Fibroblast of skin of back (primary cell): ENCODE measurements at regions not wholly inside any gene's neighbourhood (a gene's known extent, or its start where the extent isn't known, plus 50 kb on each side); places are given as distances from the start of the nearest gene placed in this dataset.

Experiments used
- DNase-seq: peaks from one replicate; pipeline ENCODE4 v3.0.0-alpha.2; 2013

DNA sequence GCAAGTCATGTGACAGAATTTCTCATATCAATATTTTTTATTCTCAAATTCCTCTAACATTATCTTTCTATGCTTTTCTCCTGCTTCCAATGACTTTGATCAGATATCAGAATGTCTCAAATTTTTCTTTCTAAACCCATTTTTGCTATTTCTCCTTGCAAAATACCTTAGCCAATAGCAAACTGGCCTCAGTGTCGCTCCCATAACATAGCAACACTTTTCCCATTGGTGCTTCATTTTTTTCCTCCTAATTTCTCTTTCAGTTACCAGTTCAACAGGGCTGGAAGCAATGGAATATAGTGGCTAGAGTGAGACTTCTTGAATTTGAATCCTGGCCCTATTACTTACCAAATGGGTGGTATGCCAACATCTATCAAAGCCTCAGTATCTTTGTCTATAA lies 1091.6 kb downstream of the C4orf33 start:
- DNase-seq = no peak

GRCh38 chr4:130192787-130193186 lies 1096.8 kb downstream of the C4orf33 start:
- DNase-seq = no peak

DNA sequence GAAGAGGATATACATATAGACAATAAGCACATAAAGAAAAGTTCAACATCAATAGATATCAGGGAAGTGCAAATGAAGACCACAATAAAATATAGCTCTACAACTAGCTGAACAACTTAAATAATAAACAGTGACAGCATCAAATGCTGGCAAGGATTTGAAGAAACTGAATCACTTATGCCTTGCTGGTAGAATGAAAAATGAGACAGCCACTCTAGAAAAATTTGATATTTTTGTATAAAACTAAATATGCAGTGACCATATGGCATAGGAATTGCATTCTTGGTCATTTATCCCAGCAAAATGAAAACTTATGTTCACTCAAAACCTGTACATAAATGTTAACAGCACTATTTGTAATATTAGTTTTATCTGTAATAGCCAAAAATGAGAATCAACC lies 1102.0 kb downstream of the C4orf33 start:
- DNase-seq = peak; percentile 1

- DNase-seq = no peak
Observed at GRCh38 chr4:130203571-130203970, 1107.6 kb downstream of the C4orf33 start.

DNA sequence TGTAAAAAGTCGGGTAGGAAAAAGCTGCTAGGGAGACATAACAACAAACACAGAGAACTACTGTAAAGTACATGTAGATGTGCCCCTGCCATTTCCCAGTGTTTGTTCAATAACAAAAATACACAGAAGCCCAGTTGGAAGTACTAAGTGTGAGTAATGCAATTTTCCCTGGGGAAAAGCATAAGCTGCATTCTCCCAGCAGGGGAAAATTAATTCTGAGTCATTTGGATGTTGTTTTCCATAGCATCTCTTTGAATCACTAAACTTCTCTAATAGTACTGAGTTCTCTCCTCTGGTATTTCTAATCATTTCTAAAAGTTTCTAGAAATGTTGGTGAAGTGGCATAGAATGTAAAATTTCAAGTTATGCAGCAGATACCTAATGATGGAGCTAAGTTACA lies 1114.9 kb downstream of the C4orf33 start:
- peak; percentile 92 for DNase-seq

GRCh38 chr4:130214268-130214667 lies 1118.3 kb downstream of the C4orf33 start:
- no peak for DNase-seq

GRCh38 chr4:130233377-130234047 lies 1137.6 kb downstream of the C4orf33 start:
- DNase-seq = peak; percentile 7

DNA sequence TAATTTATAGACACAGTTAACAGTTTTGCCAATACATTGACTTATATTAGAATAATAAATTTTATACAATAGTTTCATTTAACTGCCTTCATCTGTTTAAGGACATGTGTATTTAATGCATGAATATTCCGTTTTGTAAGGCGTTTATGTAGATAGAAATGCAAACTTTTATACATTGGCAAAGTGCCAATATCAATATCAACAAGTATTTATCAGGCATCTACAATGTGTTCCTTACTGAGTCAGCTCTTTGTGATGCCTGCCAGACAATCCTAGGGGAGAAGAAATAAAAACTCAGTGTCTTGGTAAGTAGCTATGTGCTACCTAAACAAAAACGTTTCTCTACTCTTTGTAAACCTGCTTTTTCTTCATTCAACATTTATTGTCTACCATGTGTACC lies 1142.2 kb downstream of the C4orf33 start:
- DNase-seq = peak; percentile 9

DNA sequence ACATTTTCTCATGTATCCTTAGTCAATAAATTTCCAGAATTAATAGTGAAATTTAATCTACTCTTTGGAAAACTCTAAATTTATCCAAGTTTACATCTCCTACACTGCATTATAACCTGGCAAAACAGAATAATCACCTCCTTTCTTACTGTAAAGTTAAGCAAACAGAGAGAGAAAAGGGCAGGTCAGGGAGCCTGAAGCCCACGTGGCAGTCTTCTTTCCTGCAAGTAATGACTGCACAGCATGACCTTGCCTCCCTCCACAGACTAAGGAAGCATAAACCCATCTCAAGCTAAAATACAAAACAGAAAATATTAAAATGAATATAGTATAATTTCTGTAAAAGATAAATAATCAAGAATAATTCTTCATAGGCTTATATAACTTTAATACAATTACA lies 1153.0 kb downstream of the C4orf33 start:
- no peak for DNase-seq

DNA sequence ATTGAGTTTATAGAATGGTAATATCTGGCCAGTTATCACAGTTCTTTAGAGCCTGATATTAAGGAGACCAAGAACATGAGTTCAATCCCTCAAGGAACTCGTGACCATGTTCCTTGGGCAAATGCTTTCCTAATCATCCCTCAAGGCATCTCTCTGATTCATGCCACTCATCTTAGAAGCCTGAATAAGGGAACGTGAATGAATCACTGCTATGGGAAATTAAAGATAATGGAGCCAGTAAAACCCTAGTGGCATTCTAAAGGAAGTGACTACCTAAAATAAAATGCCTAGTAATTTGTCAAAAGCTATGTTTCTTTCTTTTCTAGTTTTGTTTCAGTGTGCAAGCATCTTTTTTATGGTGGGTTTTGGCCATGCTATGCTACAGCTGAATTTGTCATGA lies 1161.3 kb downstream of the C4orf33 start:
- DNase-seq = peak; percentile 91

DNA sequence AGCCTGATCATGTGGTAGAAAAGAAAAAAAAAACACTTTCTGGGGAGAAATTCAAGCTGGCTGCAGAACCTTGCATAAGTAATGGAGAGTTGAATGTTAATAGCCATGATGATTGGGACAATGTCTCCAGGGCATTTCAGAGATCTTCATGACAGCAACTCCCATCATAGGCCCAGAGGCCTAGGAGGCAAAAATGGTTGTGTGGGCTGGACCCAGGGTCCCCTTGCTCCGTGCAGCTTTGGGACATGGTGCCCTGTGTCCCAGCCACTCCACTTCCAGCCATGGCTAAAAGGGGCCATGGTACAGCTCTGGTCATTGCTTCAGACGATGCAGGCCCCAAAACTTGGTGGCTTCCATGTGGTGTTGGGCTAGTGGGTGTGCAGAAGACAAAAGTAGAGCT lies 1170.9 kb downstream of the C4orf33 start:
- no peak for DNase-seq

GRCh38 chr4:130288576-130288975 lies 1192.6 kb downstream of the C4orf33 start:
- DNase-seq = no peak

- no peak for DNase-seq
Observed at GRCh38 chr4:130293692-130294091, 1197.7 kb downstream of the C4orf33 start.

DNA sequence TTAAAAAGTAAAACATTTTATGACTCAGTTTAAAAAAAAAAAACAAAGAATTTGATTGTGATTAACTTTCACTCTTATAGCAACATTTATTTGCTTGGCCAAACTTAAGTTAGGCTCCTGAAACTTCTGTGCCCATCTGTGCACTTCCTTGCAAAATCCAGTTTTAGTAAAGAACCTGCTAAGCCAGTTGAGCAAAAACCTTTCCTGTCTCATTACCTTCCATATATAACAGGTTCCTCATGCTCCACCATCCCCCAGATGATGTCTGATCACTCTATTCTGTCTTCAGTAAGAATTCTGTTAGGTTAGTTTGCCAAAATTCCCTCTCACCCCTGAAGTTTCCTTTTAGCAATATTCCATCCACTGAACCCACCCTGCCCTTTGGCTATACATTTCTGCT lies 1200.5 kb downstream of the C4orf33 start:
- DNase-seq = no peak

DNA sequence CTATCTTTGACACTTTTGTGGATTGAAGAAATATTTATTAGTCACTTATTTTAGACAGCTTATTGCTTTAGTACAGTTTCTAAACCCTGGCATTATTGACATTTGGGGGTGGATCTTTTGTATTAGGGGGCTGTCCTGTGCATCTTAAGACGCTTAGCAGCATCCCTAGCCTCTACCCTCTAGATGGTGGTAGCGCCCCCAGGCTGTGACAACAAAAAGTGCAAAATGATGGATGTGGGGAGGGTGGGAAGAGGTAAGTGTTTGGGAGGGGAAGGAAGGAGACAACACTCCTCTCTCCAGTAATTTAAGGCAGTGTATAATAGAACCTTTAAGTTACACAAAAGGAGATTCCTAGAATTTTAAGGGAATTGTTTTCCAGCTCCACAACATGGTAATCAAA lies 1210.6 kb downstream of the C4orf33 start:
- no peak for DNase-seq

- no peak for DNase-seq
Observed at GRCh38 chr4:130309221-130309620, 1213.3 kb downstream of the C4orf33 start.

DNA sequence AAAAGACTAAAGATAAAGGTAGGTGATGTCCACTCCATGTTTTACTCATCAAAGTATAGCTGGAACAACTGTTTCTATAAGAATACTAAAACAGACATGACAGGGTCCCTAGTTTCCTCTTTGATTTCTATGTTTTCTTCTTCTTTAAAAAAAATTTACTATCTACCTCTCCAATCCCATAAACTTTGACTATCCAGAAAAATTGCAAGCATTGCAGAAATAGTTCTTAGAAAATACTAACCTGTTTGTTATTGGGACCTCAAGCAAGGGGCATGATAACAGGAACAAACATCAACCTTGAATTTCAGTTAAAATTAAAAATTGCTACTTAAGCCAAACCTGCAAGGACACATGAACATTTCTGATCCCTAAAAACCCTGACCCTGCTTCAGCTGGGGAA lies 1226.5 kb downstream of the C4orf33 start:
- DNase-seq = no peak

GRCh38 chr4:130329036-130329435 lies 1233.1 kb downstream of the C4orf33 start:
- no peak for DNase-seq

DNA sequence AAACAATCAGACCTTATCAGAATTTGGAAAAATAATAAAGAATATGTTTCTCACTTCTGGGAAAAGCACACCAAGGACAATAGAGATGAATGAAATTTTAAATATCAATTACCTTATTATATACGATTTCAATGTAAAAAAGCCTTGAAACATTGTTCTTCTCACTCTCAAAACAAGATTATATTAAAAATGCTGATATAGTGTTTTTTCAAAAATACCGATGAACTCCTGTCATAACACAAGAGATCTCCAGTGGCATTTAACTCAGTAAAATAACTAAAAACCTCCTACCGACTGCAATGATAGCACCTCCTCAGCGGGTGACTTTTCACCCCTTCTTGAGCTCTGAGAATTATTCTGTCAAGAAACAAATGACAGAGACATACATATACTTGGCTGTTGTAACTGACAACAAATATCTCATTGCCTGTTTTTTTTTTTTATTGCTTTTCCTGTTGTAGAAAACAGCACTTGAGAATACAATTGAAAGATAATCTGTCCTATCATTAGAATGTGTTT lies 1237.3 kb downstream of the C4orf33 start:
- DNase-seq = no peak

DNA sequence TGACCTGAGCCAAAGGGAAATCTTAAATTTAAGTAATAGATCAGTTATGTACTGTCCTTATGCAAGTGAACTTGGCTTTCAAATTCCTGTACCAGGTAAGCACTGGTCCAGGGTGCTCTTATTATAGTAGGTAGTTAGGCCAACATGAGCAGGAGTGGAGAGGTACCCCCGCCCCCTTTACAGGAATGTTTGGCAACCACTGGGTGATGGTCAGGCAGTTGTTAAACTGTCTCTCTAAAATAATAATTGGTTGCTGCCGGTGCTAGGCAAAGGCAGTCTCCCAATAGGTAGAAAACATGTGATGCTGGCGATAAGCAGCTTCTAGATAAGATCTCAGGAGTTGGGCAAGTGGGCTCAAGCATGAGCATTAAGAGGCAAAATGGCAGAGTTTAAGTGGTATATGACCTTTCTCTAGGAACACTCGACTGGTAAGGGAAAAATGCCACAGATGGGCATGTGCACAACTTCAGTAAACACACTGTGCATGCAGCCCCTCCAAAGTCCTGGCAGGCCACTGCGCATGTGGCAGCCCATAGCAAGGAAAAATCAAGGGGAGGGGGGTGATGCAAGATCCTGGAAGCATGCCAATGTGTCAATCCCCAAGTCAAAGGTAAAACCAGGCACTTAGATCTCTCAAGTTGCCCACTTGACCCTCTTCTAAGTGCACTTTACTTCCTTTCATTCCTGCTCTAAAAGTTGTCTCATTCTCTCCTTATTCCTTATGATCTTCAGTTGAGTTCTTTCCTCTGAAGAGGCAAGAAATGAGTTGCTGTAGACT lies 1239.7 kb downstream of the C4orf33 start:
- no peak for DNase-seq

DNA sequence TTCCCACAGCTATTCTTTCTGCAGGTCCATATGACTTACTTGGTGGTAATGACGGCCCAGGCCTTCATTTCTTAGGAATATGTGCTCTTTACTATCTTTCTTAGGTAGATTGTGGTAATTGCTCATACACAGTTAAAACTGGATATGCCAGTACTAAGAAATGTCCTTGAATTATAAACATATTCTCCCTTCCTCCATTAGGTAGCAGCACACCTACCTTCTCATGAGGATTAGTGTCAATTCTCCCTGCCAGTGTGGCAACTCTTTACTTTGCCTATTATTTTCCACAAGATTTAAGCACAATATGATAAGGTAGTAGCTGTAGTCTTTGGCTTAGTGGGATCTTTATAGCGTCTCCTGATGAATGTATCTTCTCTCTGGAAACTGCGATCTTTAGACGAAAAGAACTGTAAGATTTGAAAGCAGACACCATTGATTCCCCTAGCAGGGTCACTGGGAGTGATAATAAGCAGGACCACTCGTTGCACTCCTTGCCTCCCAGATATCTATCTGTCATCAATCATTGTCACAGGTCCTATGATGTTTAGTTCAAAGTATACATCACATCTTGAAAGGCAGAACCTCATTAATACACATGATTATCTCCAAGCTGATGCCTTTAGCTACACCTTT lies 1240.7 kb downstream of the C4orf33 start:
- DNase-seq = peak; percentile 22

GRCh38 chr4:130338851-130339250 lies 1242.9 kb downstream of the C4orf33 start:
- no peak for DNase-seq

DNA sequence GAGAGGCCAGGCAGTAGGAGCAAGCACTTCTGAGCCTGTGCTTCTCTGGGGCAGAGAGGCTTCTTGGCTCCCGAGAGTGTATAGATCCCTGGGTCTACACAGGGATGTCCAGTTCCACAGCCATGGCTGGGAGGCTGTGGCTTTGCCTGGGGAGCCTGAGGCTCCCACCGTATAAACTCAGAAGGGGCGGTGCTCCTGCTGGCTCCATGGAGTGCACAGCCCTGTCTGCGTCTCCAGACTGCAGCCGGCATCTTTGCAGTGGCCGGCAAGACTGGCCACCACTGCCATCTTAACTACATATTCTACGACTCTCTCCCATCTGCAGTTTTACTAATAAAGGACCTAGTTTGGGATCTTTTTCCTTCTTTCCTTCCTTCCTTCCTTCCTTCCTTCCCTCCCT lies 1253.8 kb downstream of the C4orf33 start:
- no peak for DNase-seq

- DNase-seq = no peak
Observed at GRCh38 chr4:130356873-130357272, 1260.9 kb downstream of the C4orf33 start.
